Chondrocyte (in vitro differentiated cells): ENCODE measurements at regions not wholly inside any gene's neighbourhood (a gene's known extent, or its start where the extent isn't known, plus 50 kb on each side); places are given as distances from the start of the nearest gene placed in this dataset.

Experiments
- DNase-seq: peaks from one replicate; pipeline ENCODE4 v3.0.0; 2021; ENCODE audit warnings: mixed read lengths, low spot score
- H3K27ac Mint-ChIP-seq: one replicate; pipeline ENCODE4 v1.8.0; 2021; ENCODE audit warnings: mild to moderate bottlenecking, moderate library complexity, mixed read lengths; ENCODE audit not compliant: unreplicated experiment
- H3K27me3 Mint-ChIP-seq: 2 replicates; pipeline ENCODE4 v1.8.0; 2021; ENCODE audit warnings: low read depth, mixed read lengths
- H3K36me3 Mint-ChIP-seq: 2 replicates; pipeline ENCODE4 v1.8.0; 2021; ENCODE audit warnings: low read depth, mixed read lengths
- H3K4me1 Mint-ChIP-seq: 2 replicates; pipeline ENCODE4 v1.8.0; 2021; ENCODE audit warnings: low read depth, mild to moderate bottlenecking, mixed read lengths
- H3K4me3 Mint-ChIP-seq: one replicate; pipeline ENCODE4 v1.8.0; 2021; ENCODE audit warnings: mild to moderate bottlenecking, moderate library complexity, mixed read lengths; ENCODE audit not compliant: unreplicated experiment
- H3K9me3 Mint-ChIP-seq: 2 replicates; pipeline ENCODE4 v1.8.0; 2021; ENCODE audit warnings: low read depth, mixed read lengths
- CTCF ChIP-seq: fragments of 200-600 bp; sonication (generic); IDR thresholded peaks from 2 replicates; pipeline ENCODE4 v1.5.0; 2021; ENCODE audit warnings: antibody characterized with exemption, mild to moderate bottlenecking, moderate library complexity

GRCh38 chr5:12854386-12854785 is 950.1 kb upstream of the CTNND2 start:
- no peaks in the 10 kb centered on the region for H3K36me3 Mint-ChIP-seq
- DNase-seq: no peak
- no peak for TF ChIP-seq CTCF
- H3K4me3 Mint-ChIP-seq: no peak overlapping the region
- peaks cover 3% of the 10 kb centered on the region for H3K9me3 Mint-ChIP-seq
- no peaks in the 10 kb centered on the region for H3K4me1 Mint-ChIP-seq
- no peak overlapping the region for H3K27ac Mint-ChIP-seq
- no peaks in the 10 kb centered on the region for H3K27me3 Mint-ChIP-seq

GRCh38 chr5:12851761-12852160 is 947.5 kb upstream of the CTNND2 start:
- H3K4me1 Mint-ChIP-seq: no peaks in the 10 kb centered on the region
- no peak for DNase-seq
- no peaks in the 10 kb centered on the region for H3K36me3 Mint-ChIP-seq
- peaks cover 4% of the 10 kb centered on the region for H3K9me3 Mint-ChIP-seq
- H3K4me3 Mint-ChIP-seq: no peak overlapping the region
- TF ChIP-seq CTCF: no peak
- peaks cover 5% of the 10 kb centered on the region for H3K27me3 Mint-ChIP-seq
- no peak overlapping the region for H3K27ac Mint-ChIP-seq

- Mint-ChIP-seq H3K4me3 (no peak overlapping the region), H3K4me1 (no peaks in the 10 kb centered on the region), H3K27me3 (peaks cover 6% of the 10 kb centered on the region)
These were observed 944.5 kb upstream of the CTNND2 start for GRCh38 chr5:12848709-12849108.

GRCh38 chr5:12845549-12846159 is 941.4 kb upstream of the CTNND2 start:
- no peak overlapping the region for H3K4me3 Mint-ChIP-seq
- DNase-seq: no peak
- H3K27ac Mint-ChIP-seq: no peak overlapping the region
- peaks cover 6% of the 10 kb centered on the region for H3K27me3 Mint-ChIP-seq
- H3K36me3 Mint-ChIP-seq: no peaks in the 10 kb centered on the region
- no peaks in the 10 kb centered on the region for H3K4me1 Mint-ChIP-seq
- TF ChIP-seq CTCF: no peak
- H3K9me3 Mint-ChIP-seq: peaks cover 4% of the 10 kb centered on the region

More at GRCh38 chr5:12848709-12849108, 944.5 kb upstream of the CTNND2 start:
- DNase-seq: no peak
- no peak for TF ChIP-seq CTCF
- H3K9me3 Mint-ChIP-seq: peaks cover 4% of the 10 kb centered on the region
- H3K27ac Mint-ChIP-seq: no peak overlapping the region
- H3K36me3 Mint-ChIP-seq: no peaks in the 10 kb centered on the region

GRCh38 chr5:12840972-12841371 is 936.7 kb upstream of the CTNND2 start:
- Mint-ChIP-seq H3K27me3 (peaks cover 6% of the 10 kb centered on the region), H3K4me1 (no peaks in the 10 kb centered on the region), H3K4me3 (no peak overlapping the region), H3K36me3 (no peaks in the 10 kb centered on the region), H3K9me3 (no peaks in the 10 kb centered on the region), H3K27ac (no peak overlapping the region)
- TF ChIP-seq CTCF: no peak
- no peak for DNase-seq
